NCI-H187 treated with DMSO at 0.1 percent for 48 hours (cell line): ENCODE measurements at regions not wholly inside any gene's neighbourhood (a gene's known extent, or its start where the extent isn't known, plus 50 kb on each side); places are given as distances from the start of the nearest gene placed in this dataset.

ENCODE experiments used
- DNase-seq: peaks from one replicate; lab custom pipeline; 2025; lab: John Stamatoyannopoulos, UW

GRCh38 chr1:175894581-175894980, 151.2 kb upstream of the TNR start:
- DNase-seq, result no peak

DNA sequence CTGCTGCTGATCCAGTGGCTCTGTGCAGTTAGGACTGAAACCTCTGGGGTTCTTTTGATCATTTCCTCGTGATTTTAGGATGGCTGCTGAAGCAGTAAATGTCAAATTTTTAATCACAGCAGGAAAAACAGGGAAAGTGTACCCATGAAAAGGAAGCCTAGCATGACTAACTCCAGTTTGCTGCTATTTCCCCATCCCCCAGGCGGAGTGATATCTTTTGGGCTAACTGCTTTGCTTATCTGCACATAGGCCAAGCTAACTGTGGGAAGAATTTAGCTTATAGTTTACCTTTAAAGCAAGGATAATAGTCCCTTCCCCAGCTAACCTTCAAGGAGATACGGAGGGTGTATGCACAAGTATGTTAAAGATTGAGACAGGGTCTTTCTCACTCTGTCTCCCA, 149.8 kb upstream of the TNR start:
- no peak for DNase-seq

DNA sequence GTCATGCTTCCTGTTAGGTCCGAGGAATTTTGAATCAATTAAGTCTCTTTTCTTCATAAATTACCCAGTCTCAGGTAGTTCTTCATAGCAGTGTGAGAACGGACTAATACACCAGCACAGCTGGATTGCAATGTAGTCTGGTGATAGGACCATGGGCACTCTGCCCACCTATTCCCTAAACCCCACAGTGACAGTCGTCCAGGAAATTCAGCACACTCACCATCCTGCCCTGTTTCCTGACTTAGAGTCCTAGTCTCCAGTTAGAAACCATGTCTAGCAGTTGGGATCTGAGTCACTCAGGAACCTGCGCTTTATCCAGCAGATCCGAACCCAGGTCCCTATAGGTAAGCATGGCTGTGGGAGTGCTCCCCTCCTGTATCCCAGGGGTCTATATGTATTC, 149.3 kb upstream of the TNR start:
- no peak for DNase-seq

DNA sequence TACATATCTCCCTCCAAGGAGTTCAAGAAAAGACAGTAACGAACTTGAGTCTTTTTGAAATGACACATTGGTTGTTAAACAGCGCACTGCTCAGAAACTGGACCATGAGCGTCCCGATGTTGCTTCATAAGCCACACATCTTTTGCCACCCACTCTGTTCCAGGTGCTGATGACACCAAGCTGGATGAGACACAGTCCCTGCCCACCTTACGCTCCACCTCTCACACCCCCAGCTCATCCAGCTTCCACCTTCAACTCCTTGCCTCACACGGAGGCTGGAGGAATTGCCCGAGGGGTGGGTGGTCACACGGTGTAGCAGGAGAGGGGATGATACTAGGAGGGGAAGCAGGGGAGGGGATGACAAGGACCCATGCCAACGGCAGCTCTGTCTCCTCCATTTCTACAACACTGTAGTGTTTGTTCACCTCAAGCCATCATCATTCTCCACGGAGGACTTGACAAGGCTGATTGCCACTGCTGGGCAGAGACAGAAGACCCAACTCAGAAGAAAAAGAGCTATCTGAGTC, 148.5 kb upstream of the TNR start:
- DNase-seq, result no peak

DNA sequence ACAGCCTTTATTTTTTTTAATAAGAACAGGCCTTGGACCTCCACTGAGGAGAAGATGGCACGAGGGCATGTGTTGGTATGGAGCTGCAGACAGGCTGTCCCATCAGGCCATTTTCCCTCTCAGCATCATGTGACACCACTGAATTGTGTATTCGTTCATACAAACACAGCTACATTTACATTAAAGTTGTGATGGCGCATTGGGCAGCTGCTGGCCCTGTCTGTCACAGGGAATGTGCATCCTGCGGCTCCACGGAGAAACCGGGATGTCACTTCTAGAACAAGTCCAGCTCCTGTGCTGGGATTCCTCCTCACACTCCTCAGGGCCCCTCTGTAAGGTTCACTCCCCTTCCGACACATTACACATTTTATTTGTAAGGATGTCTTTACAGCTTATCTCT, 147.6 kb upstream of the TNR start:
- DNase-seq, result no peak

- DNase-seq, result no peak
Observed at GRCh38 chr1:175889848-175890247, 146.5 kb upstream of the TNR start.

GRCh38 chr1:175888996-175889395, 145.6 kb upstream of the TNR start:
- DNase-seq, result no peak

DNA sequence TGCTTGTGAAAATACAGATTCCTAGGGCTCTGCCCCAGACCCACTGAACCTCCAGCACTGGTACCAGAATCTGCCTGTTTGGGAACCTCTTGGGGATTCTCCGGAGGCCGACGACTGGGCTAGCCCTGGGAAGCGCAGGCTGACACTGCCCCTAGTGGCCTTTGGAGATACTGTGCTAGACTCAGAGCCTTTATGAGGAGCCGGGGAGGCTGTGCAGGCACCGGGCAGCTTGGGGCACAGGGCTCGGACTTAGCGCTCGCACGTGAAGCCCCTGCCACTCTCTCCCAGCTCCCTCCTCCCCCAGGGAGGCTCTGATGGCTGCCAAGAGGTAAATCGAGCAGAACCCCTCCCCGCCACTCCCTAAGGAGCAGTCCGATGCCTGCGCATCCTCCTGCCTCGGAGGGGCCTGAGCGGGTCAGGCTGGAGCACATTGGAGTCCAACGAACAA, 144.6 kb upstream of the TNR start:
- DNase-seq, result peak; percentile 36

DNA sequence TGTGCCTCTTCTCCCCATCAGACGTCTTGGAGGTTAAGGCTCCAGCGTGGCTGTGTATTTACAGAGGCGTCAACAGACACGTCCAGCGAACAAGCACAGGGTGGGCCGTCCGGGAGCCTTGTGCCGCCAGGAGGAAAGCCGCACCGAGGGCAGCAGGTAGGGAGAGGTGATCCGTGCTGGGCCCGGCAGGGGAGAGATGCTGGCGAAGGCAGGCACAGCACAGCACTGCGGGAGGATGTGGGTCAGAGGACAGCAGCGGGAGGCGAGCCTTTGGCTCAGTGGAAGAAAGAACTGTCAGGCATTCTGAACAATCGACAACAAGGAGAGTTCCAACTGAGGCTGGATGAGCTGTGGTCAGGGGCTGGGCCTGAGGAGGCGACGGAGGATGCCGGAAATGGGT, 144.1 kb upstream of the TNR start:
- no peak for DNase-seq

DNA sequence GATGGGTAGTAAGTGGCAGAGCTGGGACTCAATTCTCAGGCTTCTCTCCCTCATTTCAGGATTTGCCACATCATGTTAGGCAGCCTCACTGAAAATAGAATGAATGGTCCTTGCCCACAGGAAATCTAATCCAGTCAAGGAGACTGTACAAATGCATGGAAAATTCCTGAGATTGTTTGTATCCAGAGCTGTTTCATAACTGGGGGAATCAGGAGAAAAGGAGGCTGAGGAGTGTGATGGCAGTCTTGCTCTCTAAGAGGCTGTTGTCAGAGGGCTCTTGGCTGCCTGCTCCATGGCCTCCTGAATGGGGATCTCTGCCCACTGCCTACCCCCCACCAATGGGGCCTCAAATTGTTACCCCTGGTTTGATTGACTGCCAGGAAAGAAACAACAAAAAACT, 141.9 kb upstream of the TNR start:
- no peak for DNase-seq

DNA sequence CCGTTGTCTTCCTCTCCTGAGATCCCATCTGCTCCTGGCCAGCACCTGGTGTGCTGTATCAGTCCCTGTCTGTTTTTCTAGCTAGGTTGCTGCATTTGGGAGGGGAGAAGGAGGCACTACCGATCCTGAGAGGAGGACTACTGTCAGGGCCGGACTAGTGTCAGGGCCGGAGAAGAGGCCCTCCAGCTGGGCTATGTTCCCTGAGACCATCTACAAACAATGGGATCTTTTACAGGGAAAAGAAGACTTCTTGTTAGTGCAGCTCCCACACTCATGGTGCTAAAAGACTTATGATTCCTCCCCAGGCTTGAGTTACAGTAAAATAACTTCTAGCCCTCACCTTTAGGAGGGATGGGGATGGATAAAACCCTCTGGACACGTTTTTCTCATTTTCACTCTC, 141.0 kb upstream of the TNR start:
- no peak for DNase-seq

- DNase-seq, result no peak
Observed at GRCh38 chr1:175882192-175882591, 138.8 kb upstream of the TNR start.

- no peak for DNase-seq
Observed at GRCh38 chr1:175881246-175881976, 138.0 kb upstream of the TNR start.

DNA sequence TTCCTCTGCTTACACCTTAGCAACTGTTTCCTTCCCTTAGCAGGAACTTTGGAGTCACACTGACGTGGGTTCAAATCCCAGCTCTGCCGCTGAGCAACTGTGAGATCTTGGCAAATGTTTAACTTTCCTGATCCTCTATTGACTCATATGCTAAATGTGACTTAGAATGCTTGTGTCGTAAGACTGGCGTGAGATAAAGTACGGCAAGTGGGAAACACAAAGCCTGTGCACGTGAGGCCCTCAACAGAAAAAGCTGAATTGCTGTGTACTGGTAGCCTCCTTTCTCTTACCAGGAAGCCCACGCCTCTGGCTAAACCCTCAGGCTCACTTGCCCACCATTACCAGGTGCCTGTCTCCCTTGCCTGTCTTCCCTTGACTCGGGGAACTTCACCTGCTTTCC, 135.4 kb upstream of the TNR start:
- no peak for DNase-seq

DNA sequence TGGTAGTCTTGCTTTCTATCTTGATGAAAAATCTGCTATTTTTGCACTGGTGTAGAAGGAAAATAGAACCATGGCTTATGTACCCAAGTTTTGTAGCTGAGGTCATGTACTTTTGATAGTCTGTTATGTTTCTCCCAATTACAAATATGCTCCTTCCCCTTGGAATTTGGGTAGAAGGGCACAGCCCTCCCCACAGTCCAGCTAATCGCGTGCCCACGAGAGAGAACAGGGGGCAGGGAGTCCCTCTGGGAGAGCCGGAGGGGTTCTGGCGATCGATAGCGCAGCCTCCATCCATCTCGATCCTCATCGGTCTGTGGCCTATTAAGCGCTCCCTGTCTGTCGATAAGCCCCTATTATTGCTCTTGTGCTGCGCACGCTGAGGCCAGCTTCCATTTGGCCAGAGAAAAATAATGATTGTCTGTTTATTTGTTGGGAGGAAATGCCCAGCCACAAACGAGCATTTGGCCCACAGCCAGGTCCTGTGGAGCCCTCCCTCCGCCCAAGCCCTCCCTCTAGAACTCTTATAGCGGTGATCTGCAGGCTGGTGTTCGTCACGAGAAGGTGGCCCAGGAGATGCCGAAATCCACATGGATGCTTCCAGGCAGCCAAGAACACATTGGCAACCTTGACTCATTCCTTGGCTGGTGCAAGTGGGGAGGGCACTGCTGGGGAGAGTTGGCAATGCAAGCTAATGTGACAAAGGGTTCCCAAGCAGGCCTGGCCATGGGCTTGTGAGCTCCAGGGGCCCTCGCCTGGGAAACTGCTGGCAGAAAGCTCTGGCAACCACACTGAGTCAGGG, 134.7 kb upstream of the TNR start:
- DNase-seq, result no peak

- no peak for DNase-seq
Observed at GRCh38 chr1:175875556-175875955, 132.2 kb upstream of the TNR start.

GRCh38 chr1:175874081-175874480, 130.7 kb upstream of the TNR start:
- no peak for DNase-seq

- no peak for DNase-seq
Observed at GRCh38 chr1:175873290-175873935, 130.0 kb upstream of the TNR start.

DNA sequence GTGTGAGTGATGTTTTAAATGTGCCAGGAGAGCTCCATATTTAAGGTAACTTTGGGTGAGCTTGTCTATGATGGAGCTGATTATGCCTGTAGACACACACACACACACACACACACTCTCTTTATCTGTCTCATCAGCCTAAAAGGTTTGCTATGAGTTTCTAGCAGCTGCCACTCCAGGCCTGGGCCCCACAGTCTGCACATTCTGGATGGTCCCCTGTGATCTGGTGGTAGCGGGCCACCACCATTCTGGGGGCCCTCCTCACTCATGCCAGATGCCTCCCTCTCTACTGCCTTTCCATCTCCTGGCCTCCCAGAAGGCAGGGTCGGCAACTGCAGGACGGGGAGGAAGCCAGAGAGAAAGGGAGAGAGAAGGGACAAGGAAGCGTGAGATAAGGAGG, 129.2 kb upstream of the TNR start:
- DNase-seq, result no peak

GRCh38 chr1:175871647-175872046, 128.3 kb upstream of the TNR start:
- DNase-seq, result no peak

- DNase-seq, result no peak
Observed at GRCh38 chr1:175870217-175870616, 126.8 kb upstream of the TNR start.

- DNase-seq, result no peak
Observed at GRCh38 chr1:175866776-175867175, 123.4 kb upstream of the TNR start.
